Type B pancreatic cell (in vitro differentiated cells): ENCODE measurements at regions not wholly inside any gene's neighbourhood (a gene's known extent, or its start where the extent isn't known, plus 50 kb on each side); places are given as distances from the start of the nearest gene placed in this dataset.

Source experiments
- DNase-seq: peaks from one replicate; pipeline ENCODE4 v3.0.0; 2021; ENCODE audit warnings: mixed read lengths; ENCODE audit not compliant: unreplicated experiment; ENCODE audit errors: extremely low spot score
- H3K27ac Mint-ChIP-seq: 2 replicates; pipeline ENCODE4 v1.8.0; 2021; ENCODE audit warnings: mild to moderate bottlenecking, mixed read lengths
- H3K27me3 Mint-ChIP-seq: 2 replicates; pipeline ENCODE4 v1.8.0; 2021; ENCODE audit warnings: mixed read lengths
- H3K36me3 Mint-ChIP-seq: 2 replicates; pipeline ENCODE4 v1.8.0; 2021; ENCODE audit warnings: mixed read lengths
- H3K4me1 Mint-ChIP-seq: one replicate; pipeline ENCODE4 v1.8.0; 2021; ENCODE audit warnings: mixed read lengths; ENCODE audit not compliant: unreplicated experiment
- H3K4me3 Mint-ChIP-seq: 2 replicates; pipeline ENCODE4 v1.8.0; 2021; ENCODE audit warnings: mild to moderate bottlenecking, mixed read lengths
- H3K9me3 Mint-ChIP-seq: 2 replicates; pipeline ENCODE4 v1.8.0; 2021; ENCODE audit warnings: mixed read lengths
- TF ChIP-seq, protein P1 (sequence below): fragments of 200-600 bp; sonication (generic); conservative IDR thresholded peaks from 2 replicates; pipeline ENCODE4 v1.5.0; 2021; ENCODE audit warnings: antibody characterized with exemption, mild to moderate bottlenecking

DNA sequence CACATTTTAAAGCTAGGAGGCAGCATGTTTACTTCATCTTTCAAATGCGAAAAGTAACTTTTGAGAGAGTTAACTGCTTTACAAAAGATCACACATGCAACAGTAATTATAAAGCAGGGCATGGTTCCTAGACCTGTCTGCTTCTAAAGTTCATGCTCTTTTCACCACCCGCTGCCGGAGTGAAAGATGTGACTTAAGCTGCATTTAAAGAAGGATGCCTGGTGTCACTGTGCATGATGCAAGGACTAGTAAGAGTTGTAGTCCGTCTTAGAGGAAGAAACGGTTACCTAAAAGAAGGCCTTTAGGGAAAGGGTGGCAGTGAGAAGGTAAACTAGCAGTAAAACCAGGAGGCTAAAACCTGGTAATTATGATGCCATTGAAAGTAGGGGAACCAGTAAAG, 1689.1 kb downstream of the KCNT2 start:
- Mint-ChIP-seq H3K27me3 (no peaks in the 10 kb centered on the region), H3K27ac (no peak overlapping the region), H3K36me3 (no peaks in the 10 kb centered on the region), H3K4me1 (peaks cover 4% of the 10 kb centered on the region), H3K9me3 (no peaks in the 10 kb centered on the region), H3K4me3 (no peak overlapping the region)
- no peak for DNase-seq
- TF ChIP-seq, protein P1, sequence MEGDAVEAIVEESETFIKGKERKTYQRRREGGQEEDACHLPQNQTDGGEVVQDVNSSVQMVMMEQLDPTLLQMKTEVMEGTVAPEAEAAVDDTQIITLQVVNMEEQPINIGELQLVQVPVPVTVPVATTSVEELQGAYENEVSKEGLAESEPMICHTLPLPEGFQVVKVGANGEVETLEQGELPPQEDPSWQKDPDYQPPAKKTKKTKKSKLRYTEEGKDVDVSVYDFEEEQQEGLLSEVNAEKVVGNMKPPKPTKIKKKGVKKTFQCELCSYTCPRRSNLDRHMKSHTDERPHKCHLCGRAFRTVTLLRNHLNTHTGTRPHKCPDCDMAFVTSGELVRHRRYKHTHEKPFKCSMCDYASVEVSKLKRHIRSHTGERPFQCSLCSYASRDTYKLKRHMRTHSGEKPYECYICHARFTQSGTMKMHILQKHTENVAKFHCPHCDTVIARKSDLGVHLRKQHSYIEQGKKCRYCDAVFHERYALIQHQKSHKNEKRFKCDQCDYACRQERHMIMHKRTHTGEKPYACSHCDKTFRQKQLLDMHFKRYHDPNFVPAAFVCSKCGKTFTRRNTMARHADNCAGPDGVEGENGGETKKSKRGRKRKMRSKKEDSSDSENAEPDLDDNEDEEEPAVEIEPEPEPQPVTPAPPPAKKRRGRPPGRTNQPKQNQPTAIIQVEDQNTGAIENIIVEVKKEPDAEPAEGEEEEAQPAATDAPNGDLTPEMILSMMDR, result no peak

DNA sequence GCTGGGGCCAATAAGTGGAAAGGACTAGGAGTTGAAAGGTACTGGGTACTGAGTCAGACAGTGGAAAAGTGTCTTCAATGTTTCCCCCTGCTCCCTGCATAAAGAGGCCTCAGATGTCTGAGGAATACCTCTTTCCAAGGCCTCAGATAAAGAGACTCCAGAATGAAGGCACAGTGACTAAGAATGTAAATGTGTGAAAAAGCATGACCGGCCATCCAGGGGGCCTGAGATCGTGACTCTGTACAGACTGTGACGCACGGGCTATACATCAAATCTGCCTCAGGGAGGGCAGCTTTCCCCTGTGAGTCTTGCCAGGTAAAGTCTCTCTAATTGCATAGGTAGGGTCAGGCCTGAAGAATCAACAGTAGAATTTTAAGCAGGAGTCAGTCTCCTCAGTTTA, 1690.5 kb downstream of the KCNT2 start:
- Mint-ChIP-seq H3K27ac (no peak overlapping the region), H3K27me3 (no peaks in the 10 kb centered on the region), H3K9me3 (no peaks in the 10 kb centered on the region), H3K4me3 (no peak overlapping the region), H3K36me3 (no peaks in the 10 kb centered on the region), H3K4me1 (peaks cover 4% of the 10 kb centered on the region)
- TF ChIP-seq, protein P1, result no peak
- DNase-seq, result no peak

DNA sequence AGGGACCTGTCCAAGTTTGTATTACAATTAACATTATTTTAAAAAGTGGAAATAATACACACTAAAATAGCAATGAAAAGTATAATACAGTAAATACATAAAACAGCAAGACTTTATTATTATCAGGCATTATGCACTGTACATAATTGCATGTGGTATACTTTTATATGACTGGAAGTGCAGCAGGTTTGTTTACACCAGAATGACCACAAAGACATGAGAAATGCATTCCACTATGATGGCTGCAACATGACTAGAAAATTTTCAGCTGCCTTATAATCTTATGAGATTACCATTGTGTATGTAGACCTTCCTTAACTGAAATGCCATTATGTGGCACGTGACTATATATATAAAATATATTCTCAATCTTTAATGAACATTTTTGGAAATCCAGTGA, 1699.6 kb downstream of the KCNT2 start:
- Mint-ChIP-seq H3K27me3 (no peaks in the 10 kb centered on the region), H3K27ac (no peak overlapping the region), H3K9me3 (no peaks in the 10 kb centered on the region), H3K4me3 (no peak overlapping the region), H3K36me3 (no peaks in the 10 kb centered on the region), H3K4me1 (no peaks in the 10 kb centered on the region)
- TF ChIP-seq, protein P1, result no peak
- DNase-seq, result no peak

DNA sequence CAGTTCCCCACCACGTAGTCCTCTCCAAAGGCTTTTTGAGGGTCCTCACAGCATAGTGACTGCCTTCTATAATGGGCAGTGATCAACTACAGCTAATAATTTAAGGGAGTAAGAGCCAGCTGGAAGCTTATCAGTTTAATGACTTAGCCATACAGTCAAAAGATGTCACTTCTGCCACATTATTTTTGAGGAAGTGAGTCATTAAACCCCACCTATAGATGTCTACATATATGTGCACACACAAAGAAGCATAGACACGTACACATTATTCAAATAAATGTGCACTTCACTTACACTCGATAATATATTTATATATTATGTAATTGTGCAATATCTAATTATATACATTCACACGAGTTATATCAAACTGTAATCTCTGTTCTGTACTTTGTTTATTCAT, 1704.7 kb downstream of the KCNT2 start:
- H3K27me3 Mint-ChIP-seq, result no peaks in the 10 kb centered on the region
- no peak overlapping the region for H3K27ac Mint-ChIP-seq
- H3K9me3 Mint-ChIP-seq, result no peaks in the 10 kb centered on the region
- no peak for DNase-seq
- H3K36me3 Mint-ChIP-seq, result no peaks in the 10 kb centered on the region
- TF ChIP-seq, protein P1, result no peak
- H3K4me3 Mint-ChIP-seq, result no peak overlapping the region
- H3K4me1 Mint-ChIP-seq, result no peaks in the 10 kb centered on the region

DNA sequence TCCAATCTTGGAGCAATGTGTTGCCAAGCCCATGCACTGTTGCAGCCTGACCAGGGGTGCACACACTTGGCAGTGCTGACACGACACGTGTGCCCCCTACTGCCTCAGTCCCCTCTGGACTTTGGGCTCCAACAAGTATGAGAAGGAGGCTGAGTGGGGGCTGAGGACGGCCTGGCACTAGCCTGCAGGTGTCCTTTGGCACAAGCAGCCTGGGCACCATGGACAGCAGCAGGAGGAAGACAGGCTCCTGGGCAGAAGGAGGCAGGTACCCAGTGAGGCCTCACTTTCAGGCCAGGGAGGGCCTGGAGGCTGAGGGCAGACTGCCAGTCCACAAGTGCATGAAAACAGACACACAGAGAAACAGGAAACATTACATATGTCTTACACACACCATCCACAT, 1702.9 kb upstream of the B3GALT2 start:
- TF ChIP-seq, protein P1, result no peak
- H3K27me3 Mint-ChIP-seq, result no peaks in the 10 kb centered on the region
- DNase-seq, result no peak
- H3K27ac Mint-ChIP-seq, result no peak overlapping the region
- peaks cover 5% of the 10 kb centered on the region for H3K9me3 Mint-ChIP-seq
- no peaks in the 10 kb centered on the region for H3K4me1 Mint-ChIP-seq
- peaks cover 4% of the 10 kb centered on the region for H3K36me3 Mint-ChIP-seq
- no peak overlapping the region for H3K4me3 Mint-ChIP-seq

DNA sequence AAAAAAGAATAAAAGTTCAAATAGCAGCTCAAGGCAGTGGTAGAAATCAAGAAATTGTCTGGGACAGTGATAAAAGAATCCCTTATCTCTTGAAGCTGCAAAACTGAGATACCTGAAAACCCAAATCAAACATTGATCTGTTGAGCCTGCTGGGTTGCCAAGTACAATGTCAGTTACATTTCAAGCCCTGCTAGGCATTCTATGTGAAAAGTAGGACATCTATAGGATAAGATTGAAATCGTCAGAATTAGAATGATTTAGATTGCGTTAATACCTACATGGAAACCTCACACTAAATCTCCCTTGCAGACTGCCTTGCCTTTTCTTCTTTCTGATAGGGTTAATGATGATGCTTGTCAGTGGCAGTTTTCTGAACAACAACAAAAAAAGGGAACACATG, 1684.4 kb upstream of the B3GALT2 start:
- H3K4me3 Mint-ChIP-seq, result no peak overlapping the region
- DNase-seq, result no peak
- H3K36me3 Mint-ChIP-seq, result no peaks in the 10 kb centered on the region
- H3K27ac Mint-ChIP-seq, result no peak overlapping the region
- H3K27me3 Mint-ChIP-seq, result no peaks in the 10 kb centered on the region
- no peaks in the 10 kb centered on the region for H3K4me1 Mint-ChIP-seq
- no peaks in the 10 kb centered on the region for H3K9me3 Mint-ChIP-seq
- TF ChIP-seq, protein P1, result no peak
